ENCODE measurements at regions not wholly inside any gene's neighbourhood (a gene's known extent, or its start where the extent isn't known, plus 50 kb on each side); places are given as distances from the start of the nearest gene placed in this dataset.

DNA sequence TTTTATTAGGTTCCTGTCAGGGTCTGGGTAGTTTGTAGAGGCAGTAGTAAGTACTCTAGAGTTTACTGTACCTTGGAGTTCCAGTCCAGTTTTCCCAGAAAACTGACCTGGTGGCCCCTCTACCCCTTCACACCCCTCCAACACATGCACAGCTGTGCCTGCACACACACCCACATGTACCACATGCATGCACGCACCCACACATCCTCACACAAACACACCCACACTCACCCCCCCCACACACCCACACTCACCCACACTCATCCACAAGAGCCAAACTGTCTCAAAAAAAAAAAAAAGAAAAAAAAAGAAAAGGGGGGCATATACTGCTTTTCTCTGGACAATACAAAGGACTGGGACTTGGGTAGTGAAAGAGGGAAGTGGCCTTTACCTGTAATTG, 570.5 kb downstream of the QKI start:
- CTCF ChIA-PET, result interaction anchor here (0.7 kb wide), 1 partner anchor 81 kb away, joined by 3 read pairs; no protein-coding TSS in a partner anchor
- no peak for DNase-seq (ENCODE audit: unreplicated experiment)
- BruUV-seq (replicated peaks), result no TSS peak
- Mint-ChIP-seq H3K4me1 (ENCODE audit: insufficient read depth, unreplicated experiment) (no peaks in the 10 kb centered on the region), H3K4me3 (ENCODE audit: unreplicated experiment) (no peak overlapping the region), H3K9me3 (ENCODE audit: unreplicated experiment) (no peaks in the 10 kb centered on the region), H3K27me3 (ENCODE audit: insufficient read depth, unreplicated experiment) (no peaks in the 10 kb centered on the region), H3K27ac (ENCODE audit: low read depth, unreplicated experiment) (no peak overlapping the region), H3K36me3 (ENCODE audit: insufficient read depth, unreplicated experiment) (no peaks in the 10 kb centered on the region)
- POLR2A ChIA-PET, result no interaction called here
- intact Hi-C loops (cut with micrococcal nuclease), result no loop called here
- TF ChIP-seq, protein P1, sequence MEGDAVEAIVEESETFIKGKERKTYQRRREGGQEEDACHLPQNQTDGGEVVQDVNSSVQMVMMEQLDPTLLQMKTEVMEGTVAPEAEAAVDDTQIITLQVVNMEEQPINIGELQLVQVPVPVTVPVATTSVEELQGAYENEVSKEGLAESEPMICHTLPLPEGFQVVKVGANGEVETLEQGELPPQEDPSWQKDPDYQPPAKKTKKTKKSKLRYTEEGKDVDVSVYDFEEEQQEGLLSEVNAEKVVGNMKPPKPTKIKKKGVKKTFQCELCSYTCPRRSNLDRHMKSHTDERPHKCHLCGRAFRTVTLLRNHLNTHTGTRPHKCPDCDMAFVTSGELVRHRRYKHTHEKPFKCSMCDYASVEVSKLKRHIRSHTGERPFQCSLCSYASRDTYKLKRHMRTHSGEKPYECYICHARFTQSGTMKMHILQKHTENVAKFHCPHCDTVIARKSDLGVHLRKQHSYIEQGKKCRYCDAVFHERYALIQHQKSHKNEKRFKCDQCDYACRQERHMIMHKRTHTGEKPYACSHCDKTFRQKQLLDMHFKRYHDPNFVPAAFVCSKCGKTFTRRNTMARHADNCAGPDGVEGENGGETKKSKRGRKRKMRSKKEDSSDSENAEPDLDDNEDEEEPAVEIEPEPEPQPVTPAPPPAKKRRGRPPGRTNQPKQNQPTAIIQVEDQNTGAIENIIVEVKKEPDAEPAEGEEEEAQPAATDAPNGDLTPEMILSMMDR (IDR thresholded peaks at IDR 0.05; ENCODE audit: unreplicated experiment), result no peak

DNA sequence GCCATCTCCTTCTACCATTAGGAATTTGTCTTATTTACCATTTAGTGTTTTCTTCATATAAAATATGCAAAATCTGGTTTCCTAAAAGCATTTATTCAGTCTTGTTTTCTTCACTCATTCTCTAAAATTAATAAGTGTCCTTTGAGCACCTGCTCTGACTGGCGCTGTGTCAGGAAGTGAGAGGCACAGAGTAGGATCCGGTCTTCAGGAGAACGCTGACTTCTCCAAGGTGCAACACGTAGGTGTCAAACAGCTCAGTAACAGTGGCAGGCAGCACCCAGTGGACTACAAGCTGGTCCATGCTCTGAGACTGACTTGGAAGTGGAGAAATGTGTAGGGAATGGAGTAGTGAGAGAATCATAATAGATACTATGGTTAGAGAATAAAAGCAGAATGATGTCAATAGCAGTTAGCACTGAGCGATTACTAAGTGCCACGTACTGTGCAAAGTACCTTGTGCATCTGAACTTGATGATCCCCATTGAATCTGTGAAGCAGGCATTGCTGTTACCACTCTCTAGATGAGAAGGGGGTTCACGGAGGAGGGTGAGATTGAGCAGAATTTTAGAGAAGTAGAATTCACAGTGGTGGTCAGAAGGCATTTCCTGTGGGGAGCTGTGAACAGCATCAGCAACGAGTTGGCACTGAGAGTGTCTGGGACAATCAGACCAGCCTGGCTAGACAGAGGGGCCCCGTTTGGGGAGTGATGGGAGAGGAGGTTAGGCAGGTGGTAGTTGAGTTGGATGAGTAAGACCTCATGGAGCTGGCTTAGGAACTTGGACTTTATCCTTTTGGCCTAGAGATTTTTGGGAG, 569.8 kb downstream of the QKI start:
- Mint-ChIP-seq H3K27me3 (ENCODE audit: insufficient read depth, unreplicated experiment) (no peaks in the 10 kb centered on the region), H3K9me3 (ENCODE audit: unreplicated experiment) (no peaks in the 10 kb centered on the region), H3K4me3 (ENCODE audit: unreplicated experiment) (no peak overlapping the region), H3K36me3 (ENCODE audit: insufficient read depth, unreplicated experiment) (no peaks in the 10 kb centered on the region), H3K4me1 (ENCODE audit: insufficient read depth, unreplicated experiment) (no peaks in the 10 kb centered on the region), H3K27ac (ENCODE audit: low read depth, unreplicated experiment) (no peak overlapping the region)
- CTCF ChIA-PET, result interaction anchor here (0.6 to 0.7 kb wide), 2 partner anchors 82 to 732 kb away, joined by 3 read pairs; no protein-coding TSS in a partner anchor
- TF ChIP-seq, protein P1 (IDR thresholded peaks at IDR 0.05; ENCODE audit: unreplicated experiment), result no peak
- no peak for DNase-seq (ENCODE audit: unreplicated experiment)
- intact Hi-C loops (cut with micrococcal nuclease), result no loop called here
- POLR2A ChIA-PET, result no interaction called here
- BruUV-seq (replicated peaks), result no TSS peak

DNA sequence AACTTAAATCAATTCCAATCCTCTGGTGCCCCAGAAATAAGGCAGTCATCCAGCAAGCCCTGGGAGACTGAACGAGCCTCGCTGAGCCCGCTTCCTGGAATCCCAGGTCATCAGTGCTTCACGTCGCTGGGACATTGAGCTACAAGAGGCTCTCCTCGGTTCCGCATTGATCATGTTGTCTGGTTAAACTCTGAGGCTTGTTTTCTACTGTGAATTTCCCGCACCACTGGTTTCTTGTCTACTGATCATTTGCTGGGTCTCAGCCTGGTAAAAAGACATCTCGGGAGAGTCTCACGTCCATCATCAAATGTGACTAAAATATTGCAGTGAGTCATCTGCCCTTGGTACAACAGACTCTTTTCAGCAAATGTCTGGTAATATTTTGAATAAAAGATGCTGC, 569.2 kb downstream of the QKI start:
- Mint-ChIP-seq H3K27ac (ENCODE audit: low read depth, unreplicated experiment) (no peak overlapping the region), H3K27me3 (ENCODE audit: insufficient read depth, unreplicated experiment) (no peaks in the 10 kb centered on the region), H3K36me3 (ENCODE audit: insufficient read depth, unreplicated experiment) (no peaks in the 10 kb centered on the region), H3K4me1 (ENCODE audit: insufficient read depth, unreplicated experiment) (no peaks in the 10 kb centered on the region), H3K9me3 (ENCODE audit: unreplicated experiment) (no peaks in the 10 kb centered on the region), H3K4me3 (ENCODE audit: unreplicated experiment) (no peak overlapping the region)
- CTCF ChIA-PET, result no interaction called here
- POLR2A ChIA-PET, result no interaction called here
- DNase-seq (ENCODE audit: unreplicated experiment), result no peak
- no TSS peak for BruUV-seq (replicated peaks)
- TF ChIP-seq, protein P1 (IDR thresholded peaks at IDR 0.05; ENCODE audit: unreplicated experiment), result no peak
- intact Hi-C loops (cut with micrococcal nuclease), result no loop called here

- intact Hi-C loops (cut with micrococcal nuclease), result no loop called here
- no peak for DNase-seq (ENCODE audit: unreplicated experiment)
- TF ChIP-seq, protein P1 (IDR thresholded peaks at IDR 0.05; ENCODE audit: unreplicated experiment), result no peak
- Mint-ChIP-seq H3K27ac (ENCODE audit: low read depth, unreplicated experiment) (no peak overlapping the region), H3K36me3 (ENCODE audit: insufficient read depth, unreplicated experiment) (no peaks in the 10 kb centered on the region), H3K27me3 (ENCODE audit: insufficient read depth, unreplicated experiment) (no peaks in the 10 kb centered on the region), H3K4me1 (ENCODE audit: insufficient read depth, unreplicated experiment) (no peaks in the 10 kb centered on the region), H3K4me3 (ENCODE audit: unreplicated experiment) (no peak overlapping the region), H3K9me3 (ENCODE audit: unreplicated experiment) (no peaks in the 10 kb centered on the region)
- no TSS peak for BruUV-seq (replicated peaks)
- ChIA-PET POLR2A (no interaction called here), CTCF (interaction anchor here (0.7 kb wide), 1 partner anchor 29 kb away, joined by 3 read pairs; no protein-coding TSS in a partner anchor)
Measured at GRCh38 chr6:163974322-163974721, 559.8 kb downstream of the QKI start.
